AG04449 (cell line): ENCODE measurements at regions not wholly inside any gene's neighbourhood (a gene's known extent, or its start where the extent isn't known, plus 50 kb on each side); places are given as distances from the start of the nearest gene placed in this dataset.
A peak's percentile ranks its signal among the peaks of the same experiment; 100 is the strongest.

Experiments
- CTCF ChIA-PET: fragments of 350-600 bp; formaldehyde crosslinking; extraction: SDS; loops from one replicate; lab custom pipeline; 2021; ENCODE audit warnings: antibody characterized with exemption; lab: Yijun Ruan, JAX
- POLR2A ChIA-PET: fragments of 400-600, 350-600 bp; formaldehyde crosslinking; extraction: SDS; loops from one replicate; lab custom pipeline; 2020; ENCODE audit warnings: antibody characterized with exemption, inconsistent platforms; lab: Yijun Ruan, JAX
- DNase-seq: peaks from one replicate; pipeline ENCODE4 v3.0.0-alpha.2; 2010; ENCODE audit warnings: low read depth, low spot score
- H3K4me3 ChIP-seq: 2 replicates; pipeline ENCODE4 v1.5.1; 2011; ENCODE audit warnings: low read depth, mild to moderate bottlenecking, control low read depth, low read length
- TF ChIP-seq, protein P1 (sequence below): IDR thresholded peaks from one replicate; pipeline ENCODE4 v1.5.1; 2011; ENCODE audit warnings: mild to moderate bottlenecking, moderate library complexity, low read length, control low read depth, inconsistent platforms; ENCODE audit not compliant: insufficient read depth; ENCODE audit errors: missing control alignments

DNA sequence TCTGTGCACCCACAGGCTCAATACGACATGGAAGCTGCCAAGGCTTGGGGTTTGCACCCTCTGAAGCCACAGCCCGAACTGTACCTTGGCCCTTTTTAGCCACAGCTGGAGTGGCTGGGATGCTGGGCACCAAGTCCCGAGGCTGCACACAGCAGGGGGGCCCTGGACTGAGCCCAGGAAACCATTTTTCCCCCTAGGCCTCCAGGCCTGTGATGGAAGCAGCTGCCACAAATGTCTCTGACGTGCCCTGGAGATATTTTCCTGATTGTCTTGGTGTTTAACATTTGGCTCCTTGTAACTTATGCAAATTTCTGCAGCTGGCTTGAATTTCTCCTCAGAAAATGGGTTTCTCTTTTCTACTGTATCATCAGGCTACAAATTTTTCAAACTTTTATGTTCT is 82.3 kb upstream of the LPAR1 start:
- no peak for DNase-seq
- TF ChIP-seq, protein P1, sequence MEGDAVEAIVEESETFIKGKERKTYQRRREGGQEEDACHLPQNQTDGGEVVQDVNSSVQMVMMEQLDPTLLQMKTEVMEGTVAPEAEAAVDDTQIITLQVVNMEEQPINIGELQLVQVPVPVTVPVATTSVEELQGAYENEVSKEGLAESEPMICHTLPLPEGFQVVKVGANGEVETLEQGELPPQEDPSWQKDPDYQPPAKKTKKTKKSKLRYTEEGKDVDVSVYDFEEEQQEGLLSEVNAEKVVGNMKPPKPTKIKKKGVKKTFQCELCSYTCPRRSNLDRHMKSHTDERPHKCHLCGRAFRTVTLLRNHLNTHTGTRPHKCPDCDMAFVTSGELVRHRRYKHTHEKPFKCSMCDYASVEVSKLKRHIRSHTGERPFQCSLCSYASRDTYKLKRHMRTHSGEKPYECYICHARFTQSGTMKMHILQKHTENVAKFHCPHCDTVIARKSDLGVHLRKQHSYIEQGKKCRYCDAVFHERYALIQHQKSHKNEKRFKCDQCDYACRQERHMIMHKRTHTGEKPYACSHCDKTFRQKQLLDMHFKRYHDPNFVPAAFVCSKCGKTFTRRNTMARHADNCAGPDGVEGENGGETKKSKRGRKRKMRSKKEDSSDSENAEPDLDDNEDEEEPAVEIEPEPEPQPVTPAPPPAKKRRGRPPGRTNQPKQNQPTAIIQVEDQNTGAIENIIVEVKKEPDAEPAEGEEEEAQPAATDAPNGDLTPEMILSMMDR: no peak
- ChIA-PET POLR2A (no interaction called here), CTCF (interaction anchor here (0.9 to 1.0 kb wide), 2 partner anchors 21 to 22 kb away, joined by 3 read pairs; no protein-coding TSS in a partner anchor)
- no peak overlapping the region for H3K4me3 ChIP-seq

DNA sequence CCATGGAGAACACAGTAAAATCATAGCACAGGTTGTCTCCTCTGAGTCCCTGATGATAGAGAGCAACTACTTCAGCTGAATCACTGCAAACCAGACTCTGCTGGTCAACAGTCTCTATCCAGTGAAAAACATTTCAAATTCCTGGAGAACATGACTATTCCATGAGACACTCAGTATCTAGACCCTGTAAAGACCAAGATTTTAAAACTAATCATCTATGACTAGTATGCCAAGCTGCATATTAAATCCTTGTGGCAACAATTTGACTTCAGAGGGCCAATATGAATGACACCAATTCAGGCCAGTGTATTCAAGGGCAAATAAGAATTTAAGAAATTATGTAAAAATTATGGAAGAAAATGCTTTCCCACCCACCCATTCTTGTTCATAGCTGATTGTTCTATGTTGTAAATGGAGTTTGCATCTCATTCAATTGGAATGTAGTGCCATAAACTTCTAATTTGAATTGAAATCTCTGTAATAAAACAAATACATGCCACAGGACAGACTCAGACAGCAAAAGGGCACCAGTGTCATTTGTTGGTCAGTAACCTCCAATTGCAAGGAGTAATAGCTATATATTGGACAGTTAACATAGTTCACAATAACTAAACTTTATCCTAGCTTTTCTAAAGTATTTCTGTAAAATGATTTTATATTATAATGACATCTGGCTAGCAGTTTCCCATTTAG is 80.1 kb upstream of the LPAR1 start:
- DNase-seq: peak; percentile 16
- POLR2A ChIA-PET: interaction anchor here (0.6 kb wide), 1 partner anchor 283 kb away, joined by 3 read pairs; no protein-coding TSS in a partner anchor

DNA sequence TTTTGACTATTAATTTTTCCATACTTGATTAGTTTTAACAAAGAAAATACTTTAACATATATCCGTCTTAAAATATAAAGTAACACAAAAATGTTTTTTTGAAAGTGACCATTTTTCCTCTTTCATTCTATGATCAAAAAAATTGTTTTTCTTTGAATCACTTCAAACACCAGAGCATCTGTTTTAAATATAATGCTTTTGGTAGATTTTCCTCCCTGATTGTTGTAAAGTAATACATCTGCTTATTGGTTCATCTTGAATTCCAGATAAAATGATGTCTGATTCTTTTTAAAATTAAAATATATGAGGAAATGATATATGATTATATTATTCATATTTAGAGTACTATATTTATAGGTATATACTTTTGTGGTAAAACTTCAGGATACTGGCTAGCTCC is 76.2 kb upstream of the LPAR1 start:
- TF ChIP-seq, protein P1: no peak
- H3K4me3 ChIP-seq: no peak overlapping the region
- ChIA-PET CTCF (interaction anchor here (0.7 to 2.0 kb wide), 2 partner anchors 8 to 37 kb away, joined by 3 to 4 read pairs; no protein-coding TSS in a partner anchor), POLR2A (no interaction called here)
- DNase-seq: no peak

More for the DNA sequence above, 80.1 kb upstream of the LPAR1 start:
- CTCF ChIA-PET: interaction anchor here (0.8 to 1.2 kb wide), 2 partner anchors 11 to 179 kb away, joined by 3 read pairs; no protein-coding TSS in a partner anchor
- no peak overlapping the region for H3K4me3 ChIP-seq
- TF ChIP-seq, protein P1: no peak

DNA sequence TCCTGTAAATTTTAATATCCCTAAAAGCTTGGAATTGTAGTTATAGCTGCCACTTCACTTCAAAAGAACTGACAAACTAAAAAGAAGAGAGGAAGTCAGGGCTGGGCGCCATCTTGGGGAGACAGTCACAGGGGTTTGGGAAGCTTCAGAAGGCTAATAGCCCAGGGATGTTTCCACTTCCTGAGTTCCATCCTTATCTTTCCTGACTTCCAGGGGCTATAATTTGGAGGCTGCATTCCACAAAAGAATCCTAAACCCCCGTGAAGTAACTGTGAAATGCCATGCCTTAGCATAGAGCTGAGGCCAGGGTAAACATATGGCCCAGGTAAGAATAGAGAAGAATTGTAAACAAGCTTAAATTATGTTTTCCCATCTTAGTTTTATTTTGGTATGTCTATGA is 75.4 kb upstream of the LPAR1 start:
- DNase-seq: no peak
- CTCF ChIA-PET: interaction anchor here (0.5 to 2.0 kb wide), 3 partner anchors 9 to 36 kb away, joined by 3 to 4 read pairs (median 4); no protein-coding TSS in a partner anchor
- no peak overlapping the region for H3K4me3 ChIP-seq
- POLR2A ChIA-PET: no interaction called here
- TF ChIP-seq, protein P1: no peak

DNA sequence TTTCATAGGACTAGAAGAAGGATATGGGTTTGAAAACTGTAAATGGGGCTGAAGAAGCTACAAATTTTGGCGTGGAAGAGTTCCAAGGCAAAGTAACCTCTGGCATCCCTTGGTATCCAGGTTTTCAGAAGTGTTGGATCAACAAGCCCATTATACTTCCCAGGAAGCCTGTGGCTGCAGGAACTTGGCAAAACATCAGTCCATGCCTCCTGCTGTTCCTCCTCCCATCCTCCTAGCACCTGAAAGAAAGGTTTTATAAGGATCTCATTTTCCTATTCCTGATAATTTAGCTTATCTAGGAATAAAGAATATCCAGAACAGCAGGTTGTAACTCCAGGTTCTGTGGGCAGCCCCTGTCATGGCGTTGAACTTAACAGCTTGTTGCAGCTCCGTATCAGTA is 72.5 kb upstream of the LPAR1 start:
- POLR2A ChIA-PET: no interaction called here
- no peak for DNase-seq
- TF ChIP-seq, protein P1: no peak
- H3K4me3 ChIP-seq: no peak overlapping the region
- CTCF ChIA-PET: interaction anchor here (1.1 kb wide), 1 partner anchor 12 kb away, joined by 3 read pairs; no protein-coding TSS in a partner anchor

DNA sequence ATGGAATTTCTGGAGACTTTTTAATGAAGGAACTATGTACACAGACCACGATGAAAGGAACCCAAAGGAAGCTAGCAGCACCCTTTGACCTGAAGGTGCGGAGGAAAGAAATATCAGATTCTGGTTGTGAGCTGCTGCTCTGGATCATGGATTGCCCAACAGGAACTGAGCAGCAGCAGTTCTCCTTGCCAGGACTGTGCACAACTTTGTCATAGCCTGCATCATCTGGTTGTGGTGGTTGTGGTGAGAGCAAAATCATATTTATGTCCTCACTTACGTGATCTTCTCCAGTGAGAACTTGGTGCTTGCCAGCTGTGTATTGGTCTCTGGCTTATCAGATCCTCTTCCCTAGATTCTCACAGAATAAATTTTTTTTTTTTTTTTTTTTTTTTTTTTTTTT is 70.7 kb upstream of the LPAR1 start:
- POLR2A ChIA-PET: no interaction called here
- peak; percentile 41 for DNase-seq

More for the DNA sequence above, 70.7 kb upstream of the LPAR1 start:
- TF ChIP-seq, protein P1: no peak
- CTCF ChIA-PET: no interaction called here
- H3K4me3 ChIP-seq: no peak overlapping the region
